Lower lobe of right lung (tissue), 2 donors: ENCODE measurements at regions not wholly inside any gene's neighbourhood (a gene's known extent, or its start where the extent isn't known, plus 50 kb on each side); places are given as distances from the start of the nearest gene placed in this dataset.

Experiments
- ATAC-seq, 2 donors: fragments of 200-7000 bp; cut with Tn5 transposase; one replicate each; pipeline ENCODE4 v1.9.1; 2020 to 2022; ENCODE audit warnings: mild to moderate bottlenecking in 2 of 2, moderate library complexity in 2 of 2
- DNase-seq: peaks from one replicate; pipeline ENCODE4 v3.0.0-alpha.2; 2020
- H3K27ac ChIP-seq: fragments of 200-600 bp; one replicate; pipeline ENCODE4 v1.8.0; 2022
- H3K27me3 ChIP-seq: fragments of 200-600 bp; one replicate; pipeline ENCODE4 v1.8.0; 2022; ENCODE audit warnings: low read depth
- H3K36me3 ChIP-seq: fragments of 200-600 bp; one replicate; pipeline ENCODE4 v1.8.0; 2022; ENCODE audit warnings: mild to moderate bottlenecking
- H3K4me1 ChIP-seq: fragments of 200-600 bp; one replicate; pipeline ENCODE4 v1.8.0; 2022
- H3K4me3 ChIP-seq: fragments of 200-600 bp; one replicate; pipeline ENCODE4 v1.8.0; 2022; ENCODE audit warnings: mild to moderate bottlenecking
- H3K9me3 ChIP-seq: fragments of 200-600 bp; one replicate; pipeline ENCODE4 v1.8.0; 2022
- intact Hi-C: fragments of 100-400 bp; cut with DNase I; formaldehyde crosslinking; loops from one replicate; pipeline ENCODE4 v1.11.0; 2022
- TF ChIP-seq, protein P1 (sequence below): fragments of 200-600 bp; IDR thresholded peaks from one replicate; pipeline ENCODE4 v1.8.0; 2022; ENCODE audit warnings: antibody characterized with exemption, mild to moderate bottlenecking
- donor health status: DM: no; HTN: yes; CAD: no; lungs with severe emphysema.

DNA sequence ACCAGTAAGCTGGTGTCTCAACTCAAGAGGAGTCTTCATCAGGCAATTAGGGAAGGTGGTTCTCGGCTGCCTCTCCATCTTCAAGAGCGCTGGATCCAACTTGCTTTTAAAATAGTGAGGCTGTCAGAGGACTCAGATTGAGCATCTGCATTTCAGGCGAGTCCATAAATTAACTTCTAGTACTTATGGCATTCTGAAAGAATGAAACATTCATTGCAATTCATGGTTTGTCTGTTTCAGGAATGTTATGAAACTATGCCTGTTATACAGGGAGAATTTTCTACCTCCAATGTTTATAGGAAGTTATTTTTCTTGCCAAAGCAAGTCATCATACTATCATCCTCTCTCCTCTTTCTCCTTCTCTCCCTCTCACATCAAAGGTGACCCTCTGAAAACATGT lies 883.2 kb downstream of the SLC4A3 start:
- intact Hi-C loops = no loop called here
- Histone ChIP-seq H3K4me1 (no peaks in the 10 kb centered on the region), H3K4me3 (no peak overlapping the region), H3K27ac (no peak overlapping the region), H3K36me3 (no peaks in the 10 kb centered on the region), H3K9me3 (no peaks in the 10 kb centered on the region), H3K27me3 (no peaks in the 10 kb centered on the region)
- TF ChIP-seq, protein P1, sequence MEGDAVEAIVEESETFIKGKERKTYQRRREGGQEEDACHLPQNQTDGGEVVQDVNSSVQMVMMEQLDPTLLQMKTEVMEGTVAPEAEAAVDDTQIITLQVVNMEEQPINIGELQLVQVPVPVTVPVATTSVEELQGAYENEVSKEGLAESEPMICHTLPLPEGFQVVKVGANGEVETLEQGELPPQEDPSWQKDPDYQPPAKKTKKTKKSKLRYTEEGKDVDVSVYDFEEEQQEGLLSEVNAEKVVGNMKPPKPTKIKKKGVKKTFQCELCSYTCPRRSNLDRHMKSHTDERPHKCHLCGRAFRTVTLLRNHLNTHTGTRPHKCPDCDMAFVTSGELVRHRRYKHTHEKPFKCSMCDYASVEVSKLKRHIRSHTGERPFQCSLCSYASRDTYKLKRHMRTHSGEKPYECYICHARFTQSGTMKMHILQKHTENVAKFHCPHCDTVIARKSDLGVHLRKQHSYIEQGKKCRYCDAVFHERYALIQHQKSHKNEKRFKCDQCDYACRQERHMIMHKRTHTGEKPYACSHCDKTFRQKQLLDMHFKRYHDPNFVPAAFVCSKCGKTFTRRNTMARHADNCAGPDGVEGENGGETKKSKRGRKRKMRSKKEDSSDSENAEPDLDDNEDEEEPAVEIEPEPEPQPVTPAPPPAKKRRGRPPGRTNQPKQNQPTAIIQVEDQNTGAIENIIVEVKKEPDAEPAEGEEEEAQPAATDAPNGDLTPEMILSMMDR = no peak
- ATAC-seq (no peak), DNase-seq (no peak)

DNA sequence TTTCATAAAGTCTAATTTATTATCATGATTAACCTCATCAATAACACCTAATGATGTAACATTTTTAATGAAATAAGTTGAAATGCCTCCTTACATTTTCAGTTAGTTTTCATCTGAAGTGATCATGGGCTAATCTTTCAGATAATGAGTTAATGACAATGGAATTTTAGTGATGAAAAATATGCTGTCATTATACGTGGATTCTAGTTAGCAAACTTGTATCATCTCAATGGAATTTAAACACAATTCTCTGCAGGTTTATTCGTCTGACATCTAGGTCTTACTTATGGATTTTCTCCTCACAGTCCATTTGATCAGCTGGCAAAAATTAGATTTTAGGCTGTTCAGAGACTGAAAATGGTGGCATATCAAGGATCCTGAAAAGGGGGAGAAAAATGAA lies 885.0 kb downstream of the SLC4A3 start:
- H3K27me3 ChIP-seq = no peaks in the 10 kb centered on the region
- no peaks in the 10 kb centered on the region for H3K4me1 ChIP-seq
- DNase-seq (no peak), ATAC-seq (no peak)
- H3K36me3 ChIP-seq = no peaks in the 10 kb centered on the region
- intact Hi-C loops = no loop called here
- no peaks in the 10 kb centered on the region for H3K9me3 ChIP-seq
- H3K27ac ChIP-seq = no peak overlapping the region
- H3K4me3 ChIP-seq = no peak overlapping the region
- TF ChIP-seq, protein P1 = no peak

DNA sequence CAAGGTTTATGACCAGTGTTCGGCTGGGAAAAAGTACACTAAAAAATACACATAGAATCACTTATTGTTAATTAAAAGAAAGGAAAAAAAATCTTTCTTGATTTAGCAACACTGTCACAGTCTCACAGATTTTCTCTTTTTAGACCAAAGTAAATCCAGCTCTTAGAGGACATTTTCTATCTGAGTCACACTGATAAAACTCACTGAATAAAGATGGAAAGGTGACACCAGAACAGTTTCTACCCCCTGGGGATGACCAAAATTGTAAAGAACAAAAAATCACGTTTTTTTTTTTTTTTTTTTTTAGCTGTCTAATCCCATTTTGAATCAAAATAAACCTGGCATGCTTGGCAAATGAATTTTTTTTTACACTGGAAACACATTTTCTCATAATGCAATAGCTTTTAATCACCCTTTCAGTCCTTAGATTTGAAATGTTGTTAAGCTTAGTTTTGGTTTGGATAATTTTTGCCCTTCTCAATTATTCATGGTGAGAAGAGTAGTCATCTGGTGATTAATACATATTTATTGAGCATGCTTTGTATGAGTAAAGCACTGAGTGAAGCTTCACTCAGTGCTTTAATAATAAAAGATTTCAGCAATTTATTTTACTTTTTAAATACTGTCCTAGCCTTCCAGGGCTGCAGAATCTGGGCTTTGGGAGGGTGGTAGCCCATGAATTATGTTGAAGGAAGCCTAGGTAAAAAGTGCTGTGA lies 886.3 kb downstream of the SLC4A3 start:
- no peak overlapping the region for H3K4me3 ChIP-seq
- no peak for ATAC-seq
- DNase-seq = no peak

DNA sequence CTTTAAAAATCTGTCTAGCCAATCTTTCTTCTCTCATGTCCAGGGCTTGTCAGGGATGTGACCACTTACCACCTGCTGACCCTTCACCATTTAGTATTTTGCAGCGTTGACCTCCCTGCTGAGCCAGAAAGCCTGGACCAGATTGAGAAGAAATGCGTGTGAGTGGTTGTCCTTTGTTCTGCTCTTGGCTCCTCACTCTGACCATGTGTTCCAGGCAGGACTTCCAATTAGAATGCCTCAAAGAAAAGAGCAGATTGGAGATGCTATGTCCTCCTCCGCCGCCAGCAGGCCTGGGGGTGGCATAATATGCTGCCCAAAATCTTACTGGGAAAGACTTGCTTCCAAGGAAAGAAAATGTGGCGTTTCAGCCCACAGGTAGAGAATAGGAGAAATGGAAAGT lies 894.1 kb downstream of the SLC4A3 start:
- ATAC-seq = no peak
- no peaks in the 10 kb centered on the region for H3K4me1 ChIP-seq
- H3K36me3 ChIP-seq = no peaks in the 10 kb centered on the region
- intact Hi-C loops = no loop called here
- H3K27me3 ChIP-seq = no peaks in the 10 kb centered on the region
- no peak overlapping the region for H3K27ac ChIP-seq
- no peak overlapping the region for H3K4me3 ChIP-seq
- no peak for DNase-seq
- TF ChIP-seq, protein P1 = no peak
- H3K9me3 ChIP-seq = no peaks in the 10 kb centered on the region

More for the DNA sequence above, 886.3 kb downstream of the SLC4A3 start:
- intact Hi-C loops = no loop called here
- TF ChIP-seq, protein P1 = no peak
- Histone ChIP-seq H3K27ac (no peak overlapping the region), H3K4me1 (no peaks in the 10 kb centered on the region), H3K9me3 (no peaks in the 10 kb centered on the region), H3K27me3 (no peaks in the 10 kb centered on the region), H3K36me3 (no peaks in the 10 kb centered on the region)

DNA sequence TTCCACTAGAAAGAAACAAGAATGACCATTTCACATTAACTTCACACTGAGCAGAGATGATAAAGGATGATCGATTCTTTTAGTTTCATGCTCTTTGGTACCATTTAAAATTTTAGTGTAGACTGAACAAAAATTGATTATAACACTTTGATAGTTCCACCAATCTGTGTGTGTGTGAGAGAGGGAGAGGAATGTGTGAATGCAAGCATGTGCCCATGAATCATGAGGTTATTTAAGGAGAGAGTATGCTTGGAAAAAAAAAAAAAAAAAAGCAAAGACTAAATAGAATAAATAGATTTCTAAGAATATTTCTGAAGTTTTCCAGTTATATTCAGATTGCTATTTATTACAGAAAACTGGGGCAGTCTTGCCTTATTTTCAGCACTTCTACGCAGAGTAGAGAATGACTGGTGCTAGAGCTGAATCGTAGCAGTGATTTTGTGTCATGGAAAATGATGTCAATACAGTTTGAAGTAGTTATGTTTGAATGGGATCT lies 900.8 kb downstream of the SLC4A3 start:
- intact Hi-C loops = no loop called here
- no peak for ATAC-seq

More for the DNA sequence above, 900.8 kb downstream of the SLC4A3 start:
- H3K27me3 ChIP-seq = no peaks in the 10 kb centered on the region
- H3K9me3 ChIP-seq = no peaks in the 10 kb centered on the region
- TF ChIP-seq, protein P1 = no peak
- no peaks in the 10 kb centered on the region for H3K36me3 ChIP-seq
- DNase-seq = no peak
- no peak overlapping the region for H3K4me3 ChIP-seq
- H3K27ac ChIP-seq = no peak overlapping the region
- no peaks in the 10 kb centered on the region for H3K4me1 ChIP-seq
